GM12878 (cell line): ENCODE measurements at regions not wholly inside any gene's neighbourhood (a gene's known extent, or its start where the extent isn't known, plus 50 kb on each side); places are given as distances from the start of the nearest gene placed in this dataset.

Experiments
- ATAC-seq: fragments of 200-7000 bp; cut with Tn5 transposase; 3 replicates; pipeline ENCODE4 v1.9.1; 2020; ENCODE audit warnings: mild to moderate bottlenecking, moderate library complexity
- BruUV-seq: library from RNA; stranded (reverse); fragments of 400-500 nt; replicated peaks from 2 replicates; lab custom pipeline; 2021; lab: Mats Ljungman, UMichigan
- CTCF ChIA-PET: fragments of 300-600 bp; sonication (Branson Sonifier 250); formaldehyde crosslinking; extraction: SDS; loops from one replicate; lab custom pipeline; 2021; ENCODE audit warnings: inconsistent platforms; lab: Yijun Ruan, JAX
- POLR2A ChIA-PET: fragments of 350-600 bp; formaldehyde crosslinking; extraction: SDS; loops from one replicate; lab custom pipeline; 2021; ENCODE audit warnings: inconsistent platforms; lab: Charles Lee
- RAD21 ChIA-PET: fragments of 300-600 bp; sonication (Branson Sonifier 250); formaldehyde crosslinking; loops from one replicate; lab custom pipeline; 2023; ENCODE audit warnings: antibody characterized with exemption; ENCODE audit not compliant: unreplicated experiment; lab: Charles Lee
- SMC1A ChIA-PET: fragments of 300-600 bp; sonication (Branson Sonifier 250); formaldehyde crosslinking; loops from one replicate; lab custom pipeline; 2023; ENCODE audit not compliant: unreplicated experiment, uncharacterized antibody; lab: Charles Lee
- DNase-seq: peaks from one replicate; pipeline ENCODE4 v3.0.0-alpha.2; 2011; ENCODE audit warnings: low read depth, low spot score
- FAIRE-seq: peaks from 3 replicates; lab custom pipeline; 2011; peaks lifted over from hg19 to GRCh38; lab: Jason Lieb, UNC
- H2AFZ ChIP-seq: 2 replicates; pipeline ENCODE4 v1.6.0; 2011; ENCODE audit warnings: low read depth, low read length, control low read depth; ENCODE audit not compliant: control insufficient read depth
- H3K27ac ChIP-seq: 2 replicates; pipeline ENCODE4 v1.5.1; 2011; ENCODE audit warnings: control low read depth; ENCODE audit not compliant: control insufficient read depth, insufficient read depth
- H3K27me3 ChIP-seq, 2 experiments: replicated peaks in 1 of 2; 2 replicates each; pipeline versions ENCODE4 v1.6.0 to v1.6.1; 2011; ENCODE audit warnings: low read length in 1 of 2; ENCODE audit not compliant: control insufficient read depth in 2 of 2, insufficient read depth in 2 of 2
- H3K36me3 ChIP-seq, 2 experiments: 2 replicates each; pipeline ENCODE4 v1.5.1; 2011; ENCODE audit warnings: low read length in 1 of 2; ENCODE audit not compliant: control insufficient read depth in 2 of 2, insufficient read depth in 2 of 2
- H3K4me1 ChIP-seq: 2 replicates; pipeline ENCODE4 v1.6.1; 2011; ENCODE audit warnings: mild to moderate bottlenecking, low read length, moderate library complexity, mixed read lengths; ENCODE audit not compliant: control insufficient read depth, insufficient read depth
- H3K4me2 ChIP-seq: 2 replicates; pipeline ENCODE4 v1.6.0; 2011; ENCODE audit warnings: control low read depth; ENCODE audit not compliant: control insufficient read depth, insufficient read depth
- H3K4me3 ChIP-seq: fragments of 200-600 bp; sonication (generic); 2 replicates; pipeline ENCODE4 v1.5.1; 2016
- H3K79me2 ChIP-seq: 2 replicates; pipeline ENCODE4 v1.6.0; 2011; ENCODE audit warnings: low read length; ENCODE audit not compliant: control insufficient read depth, insufficient read depth
- H3K9ac ChIP-seq: 2 replicates; pipeline ENCODE4 v1.8.0; 2011; ENCODE audit warnings: low read length, control low read depth, mixed read lengths; ENCODE audit not compliant: control insufficient read depth, insufficient read depth
- H3K9me3 ChIP-seq: replicated peaks from 3 replicates; pipeline ENCODE4 v1.5.1; 2011; ENCODE audit warnings: mild to moderate bottlenecking, low read length; ENCODE audit not compliant: control insufficient read depth, insufficient read depth
- H4K20me1 ChIP-seq: 2 replicates; pipeline ENCODE4 v1.6.0; 2011; ENCODE audit not compliant: control insufficient read depth, insufficient read depth
- DPF2 ChIP-seq: fragments of 450-650 bp; IDR thresholded peaks from 2 replicates; pipeline ENCODE4 v1.6.1; 2017; ENCODE audit warnings: mild to moderate bottlenecking
- E2F8 ChIP-seq: fragments of 450-650 bp; IDR thresholded peaks from 2 replicates; pipeline ENCODE4 v1.6.1; 2018; ENCODE audit warnings: mild to moderate bottlenecking, low read depth, moderate library complexity; ENCODE audit not compliant: partially characterized antibody
- HCFC1 ChIP-seq: fragments of 150-350 bp; IDR thresholded peaks from 2 replicates; pipeline ENCODE4 v1.6.1; 2014; ENCODE audit warnings: low read length
- MLLT1 ChIP-seq: fragments of 450-650 bp; IDR thresholded peaks from 2 replicates; pipeline ENCODE4 v1.6.1; 2016; ENCODE audit warnings: mild to moderate bottlenecking
- MTA3 ChIP-seq: IDR thresholded peaks from 2 replicates; pipeline ENCODE4 v1.6.1; 2012; ENCODE audit warnings: low read length, inconsistent platforms, borderline replicate concordance
- NFIC ChIP-seq: IDR thresholded peaks from 2 replicates; pipeline ENCODE4 v1.6.1; 2012; ENCODE audit warnings: low read depth, mild to moderate bottlenecking, inconsistent platforms, low read length, moderate library complexity
- NKRF ChIP-seq: fragments of 450-650 bp; conservative IDR thresholded peaks from 2 replicates; pipeline ENCODE4 v1.6.1; 2017; ENCODE audit warnings: mild to moderate bottlenecking, moderate library complexity
- PBX3 ChIP-seq: IDR thresholded peaks from 2 replicates; pipeline ENCODE4 v1.6.1; 2011; ENCODE audit warnings: mild to moderate bottlenecking, low read depth, low read length, moderate library complexity; ENCODE audit not compliant: insufficient replicate concordance
- SIX5 ChIP-seq: IDR thresholded peaks from 2 replicates; pipeline ENCODE4 v1.6.1; 2011; ENCODE audit warnings: mild to moderate bottlenecking, low read depth, low read length, moderate library complexity; ENCODE audit not compliant: severe bottlenecking
- SMAD1 ChIP-seq: fragments of 450-650 bp; IDR thresholded peaks from 2 replicates; pipeline ENCODE4 v1.6.1; 2018; ENCODE audit warnings: mild to moderate bottlenecking, low read depth; ENCODE audit not compliant: partially characterized antibody
- SUZ12 ChIP-seq: fragments of 200-600 bp; sonication (generic); IDR thresholded peaks from one replicate; pipeline ENCODE4 v1.6.1; 2018; ENCODE audit warnings: antibody characterized with exemption, mild to moderate bottlenecking; ENCODE audit not compliant: unreplicated experiment
- TAF1 ChIP-seq: IDR thresholded peaks from 2 replicates; pipeline ENCODE4 v1.6.1; 2011; ENCODE audit warnings: mild to moderate bottlenecking, low read depth, low read length, borderline replicate concordance
- WGBS: methylation state at CpG from one replicate; pipeline ENCODE4 v1.1.6; 2016; ENCODE audit warnings: low lambda C conversion rate; ENCODE audit not compliant: insufficient replicate concordance, insufficient coverage; ENCODE audit errors: missing lambda C conversion rate; 5-methylcytosine and 5-hydroxymethylcytosine counted together
- in situ Hi-C: fragments of 300-500 bp; cut with MboI; formaldehyde crosslinking; loops from 9 replicates; pipeline ENCODE4 v1.14.3; 2018; ENCODE audit warnings: mixed read lengths
- intact Hi-C: fragments of 100-400 bp; cut with micrococcal nuclease; formaldehyde crosslinking; loops from one replicate; pipeline ENCODE4 v1.14.2; 2022; ENCODE audit not compliant: unreplicated experiment

GRCh38 chr14:98412431-98412830 is 859.6 kb downstream of the BCL11B start:
- Histone ChIP-seq H3K4me2 (no peak overlapping the region), H3K79me2 (no peaks in the 10 kb centered on the region), H3K9me3 (no peaks in the 10 kb centered on the region; the same call in 2 of the 3 replicates), H3K9ac (no peak overlapping the region), H2AFZ (no peak overlapping the region), H3K4me1 (no peaks in the 10 kb centered on the region), H3K36me3 (no peaks in the 10 kb centered on the region), H3K4me3 (no peak overlapping the region), H4K20me1 (no peaks in the 10 kb centered on the region), H3K27me3 (no peaks in the 10 kb centered on the region), H3K27ac (no peak overlapping the region)
- ATAC-seq (no peak), FAIRE-seq (no peak), DNase-seq (no peak)
- ChIA-PET SMC1A (interaction anchor here (0.8 to 1.8 kb wide), 2 partner anchors 8 to 19 kb away, joined by 3 to 4 read pairs; no protein-coding TSS in a partner anchor), POLR2A (no interaction called here), RAD21 (no interaction called here), CTCF (no interaction called here)
- TF ChIP-seq NKRF (no peak), MLLT1 (no peak), DPF2 (no peak), TAF1 (no peak), SMAD1 (no peak), SIX5 (no peak), NFIC (no peak), MTA3 (no peak), SUZ12 (no peak), HCFC1 (no peak), PBX3 (no peak), E2F8 (no peak)
- 48% methylated on average over 2 of the region's 2 CpGs for WGBS
- intact Hi-C loops (no loop called here), in situ Hi-C loops (no loop called here)
- no TSS peak for BruUV-seq
